NCI-H2107 (cell line): ENCODE measurements at regions not wholly inside any gene's neighbourhood (a gene's known extent, or its start where the extent isn't known, plus 50 kb on each side); places are given as distances from the start of the nearest gene placed in this dataset.

Experiments
- DNase-seq: peaks from one replicate; lab custom pipeline; 2025; lab: John Stamatoyannopoulos, UW

- DNase-seq = no peak
These were observed 241.0 kb upstream of the POU3F1 start for GRCh38 chr1:38287547-38287946.

DNA sequence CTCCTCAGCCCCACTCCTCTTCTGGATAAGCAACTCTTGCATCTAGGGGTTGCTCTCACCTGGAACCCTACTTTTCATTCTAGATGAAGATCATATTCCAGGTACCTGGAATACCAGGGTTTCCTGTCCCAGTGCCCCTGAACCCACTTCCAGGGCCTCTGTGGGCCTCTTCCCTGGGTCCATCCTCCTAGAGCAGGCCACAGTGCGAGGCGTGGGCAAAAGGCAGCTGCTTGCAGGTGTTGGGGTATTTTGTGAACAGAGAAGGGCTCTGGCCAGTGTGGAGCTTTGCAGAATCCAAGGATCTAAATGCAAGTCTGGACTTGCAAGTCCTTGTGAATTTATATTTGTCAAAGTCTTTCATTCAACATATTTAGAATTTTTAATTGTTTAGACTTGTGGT lies 240.4 kb upstream of the POU3F1 start:
- DNase-seq = no peak

- DNase-seq = no peak
These were observed 239.4 kb upstream of the POU3F1 start for GRCh38 chr1:38285807-38286530.

DNA sequence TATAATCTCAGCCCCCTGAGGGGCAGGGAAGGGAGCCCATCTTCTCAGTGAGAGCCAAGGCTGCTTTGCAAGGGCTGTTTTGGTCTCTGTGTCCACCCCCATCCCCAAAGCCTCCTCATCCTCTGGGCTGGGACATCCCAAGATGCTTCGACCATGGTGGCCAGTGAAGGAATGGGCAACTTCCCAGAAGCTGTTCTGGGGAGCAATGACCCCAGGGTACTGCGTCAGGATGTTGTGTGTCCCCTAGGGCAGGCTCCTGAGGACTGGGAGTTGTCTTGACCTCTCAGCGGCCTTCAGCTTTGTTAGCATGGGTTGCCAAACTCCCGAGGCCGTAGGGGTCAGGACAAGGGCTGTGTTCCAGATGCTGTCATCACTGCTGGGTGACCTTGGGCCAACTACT lies 238.4 kb upstream of the POU3F1 start:
- no peak for DNase-seq

- DNase-seq = no peak
These were observed 237.3 kb upstream of the POU3F1 start for GRCh38 chr1:38283696-38284470.

GRCh38 chr1:38279148-38279547 lies 232.6 kb upstream of the POU3F1 start:
- no peak for DNase-seq

DNA sequence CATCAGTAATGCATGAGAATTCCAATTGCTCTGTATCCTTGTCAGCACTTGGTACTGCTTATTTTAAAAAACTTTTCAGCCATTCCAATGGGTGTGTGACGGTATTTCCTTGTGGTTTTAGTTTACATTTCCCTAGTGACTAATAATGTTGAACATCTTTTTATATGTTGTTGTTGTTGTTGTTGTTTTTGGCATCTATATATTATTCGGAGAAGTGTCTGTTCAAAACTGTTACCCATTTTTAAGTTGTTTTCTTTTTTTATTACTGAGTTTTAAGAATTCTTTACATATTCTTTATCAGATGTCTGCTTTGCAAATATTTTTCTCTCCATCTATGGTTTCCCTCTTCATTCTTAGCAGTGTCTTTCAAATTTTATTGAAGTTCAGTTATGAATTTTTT lies 231.1 kb upstream of the POU3F1 start:
- no peak for DNase-seq

DNA sequence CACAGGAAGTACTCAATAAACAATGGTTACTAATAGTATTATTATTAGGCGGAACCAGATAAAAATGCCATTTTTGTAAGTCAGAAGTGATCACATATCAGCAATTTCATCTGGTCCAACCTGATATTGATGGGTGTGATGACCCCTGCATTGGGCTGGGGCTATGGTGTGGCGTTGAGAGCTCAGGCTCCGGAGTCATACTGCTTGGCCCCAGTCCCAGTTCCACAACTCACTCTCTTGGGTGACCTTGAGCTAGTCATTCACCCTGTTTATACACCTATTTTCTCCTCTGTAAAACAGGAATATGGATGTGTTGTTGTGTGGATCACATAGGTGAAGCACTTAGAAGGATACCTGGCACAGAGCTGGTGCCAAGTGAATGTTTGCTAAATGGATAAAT lies 229.4 kb upstream of the POU3F1 start:
- DNase-seq = no peak

DNA sequence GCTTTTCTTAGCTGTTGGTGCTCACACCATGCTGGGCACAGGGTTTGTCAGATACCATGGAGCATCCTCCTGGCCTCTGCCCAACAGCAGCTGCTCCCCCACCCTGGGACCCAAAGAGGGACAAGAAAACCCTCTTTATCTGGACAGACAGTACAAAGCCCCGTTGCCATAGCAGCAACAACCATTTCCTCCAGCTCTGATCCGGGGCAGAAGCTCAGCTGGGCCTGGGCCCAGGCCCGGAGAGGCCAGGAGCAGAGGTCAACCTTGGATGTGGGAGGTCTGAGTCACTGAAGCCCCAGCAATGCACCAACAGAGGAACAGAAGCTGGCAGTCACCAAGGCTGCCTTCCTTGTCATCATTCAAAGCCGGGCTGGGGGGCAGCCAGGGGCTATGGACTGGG lies 228.4 kb upstream of the POU3F1 start:
- no peak for DNase-seq

DNA sequence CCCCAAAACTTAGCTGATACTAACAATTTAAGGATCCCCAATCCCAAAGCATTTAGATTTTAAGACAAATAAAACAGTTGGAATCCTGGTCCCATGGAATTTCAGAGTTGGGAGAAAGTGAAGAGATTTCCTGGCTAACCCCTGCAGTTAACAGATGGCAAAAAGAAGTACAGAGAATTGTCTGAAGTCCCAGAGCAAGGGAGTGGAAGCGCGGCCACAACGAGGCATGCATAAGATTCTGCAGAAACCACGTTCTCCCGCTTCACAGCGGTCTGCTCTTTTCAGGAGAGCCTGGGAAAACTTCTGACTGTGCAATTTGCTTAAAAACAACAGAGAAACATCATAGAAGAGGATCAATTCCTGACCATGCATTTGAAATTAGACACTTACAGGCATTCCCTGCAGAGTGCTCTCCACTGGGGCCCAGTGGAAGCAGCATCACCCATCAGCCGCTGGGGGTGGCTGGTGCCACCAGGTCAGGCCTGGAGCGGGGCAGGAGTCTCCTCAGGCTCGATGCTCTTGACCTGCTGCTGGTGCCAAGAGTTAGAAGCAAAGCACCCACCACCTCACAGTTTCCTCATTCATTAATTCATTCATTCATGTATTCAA lies 226.7 kb upstream of the POU3F1 start:
- DNase-seq = no peak

- DNase-seq = no peak
These were observed 225.9 kb upstream of the POU3F1 start for GRCh38 chr1:38272515-38272914.

DNA sequence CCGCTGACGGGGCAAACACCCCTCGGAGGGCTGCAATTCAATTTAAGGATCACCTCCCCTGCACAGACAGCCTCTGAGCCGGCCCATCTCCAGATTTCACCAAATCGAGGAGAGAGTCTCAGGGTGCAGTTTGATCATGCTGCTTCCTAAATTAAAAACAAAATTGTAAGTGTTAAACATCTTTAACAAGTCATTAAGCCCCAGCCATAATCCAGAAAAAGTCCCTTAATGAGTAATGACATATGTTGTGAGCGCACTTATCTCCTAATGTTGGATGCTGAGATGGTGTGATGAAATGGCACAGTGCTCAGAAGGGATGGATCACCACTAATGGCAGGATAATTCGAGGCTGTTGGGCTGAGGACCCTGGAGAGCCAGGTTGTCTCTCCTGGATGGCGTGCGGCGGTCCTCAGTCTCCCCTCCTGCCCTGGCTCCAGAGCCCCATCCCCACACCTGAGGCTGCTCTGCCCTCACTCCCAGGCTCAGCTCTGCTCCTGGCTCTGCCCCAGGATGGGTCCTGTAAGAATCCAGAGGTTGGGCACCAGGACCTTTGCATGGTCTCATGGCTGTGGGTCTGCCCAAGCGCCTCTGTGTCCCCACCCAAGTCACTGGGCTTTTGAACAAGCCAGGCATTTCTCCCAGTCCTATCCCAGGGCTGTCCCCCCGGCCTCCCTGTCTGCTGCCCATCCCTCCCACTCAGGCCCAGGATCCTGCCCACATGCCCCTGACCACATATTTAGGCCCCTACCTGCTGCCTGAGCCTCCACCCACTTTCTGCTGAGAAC lies 224.4 kb upstream of the POU3F1 start:
- DNase-seq = no peak

GRCh38 chr1:38269923-38270848 lies 223.6 kb upstream of the POU3F1 start:
- DNase-seq = no peak

DNA sequence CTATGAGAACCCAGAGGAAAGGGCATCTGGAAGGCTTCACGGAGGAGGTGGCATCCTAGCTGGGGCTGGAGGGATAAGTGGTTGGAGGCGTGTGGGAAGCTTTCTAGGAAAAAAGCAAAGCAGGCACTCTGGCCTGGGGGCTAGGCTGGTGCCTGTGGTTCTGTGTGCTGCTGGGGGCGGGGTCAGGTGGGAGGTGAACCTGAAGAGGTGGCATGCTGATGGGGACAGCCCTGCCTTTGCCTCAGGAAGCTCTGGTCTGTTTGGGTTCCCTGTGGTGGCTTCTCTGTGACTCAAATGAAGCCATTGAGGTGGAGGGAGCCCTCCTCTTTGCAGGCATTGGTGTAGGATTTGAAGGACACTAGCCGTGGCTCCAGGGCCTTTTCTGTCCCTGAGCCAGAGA lies 221.6 kb upstream of the POU3F1 start:
- no peak for DNase-seq

DNA sequence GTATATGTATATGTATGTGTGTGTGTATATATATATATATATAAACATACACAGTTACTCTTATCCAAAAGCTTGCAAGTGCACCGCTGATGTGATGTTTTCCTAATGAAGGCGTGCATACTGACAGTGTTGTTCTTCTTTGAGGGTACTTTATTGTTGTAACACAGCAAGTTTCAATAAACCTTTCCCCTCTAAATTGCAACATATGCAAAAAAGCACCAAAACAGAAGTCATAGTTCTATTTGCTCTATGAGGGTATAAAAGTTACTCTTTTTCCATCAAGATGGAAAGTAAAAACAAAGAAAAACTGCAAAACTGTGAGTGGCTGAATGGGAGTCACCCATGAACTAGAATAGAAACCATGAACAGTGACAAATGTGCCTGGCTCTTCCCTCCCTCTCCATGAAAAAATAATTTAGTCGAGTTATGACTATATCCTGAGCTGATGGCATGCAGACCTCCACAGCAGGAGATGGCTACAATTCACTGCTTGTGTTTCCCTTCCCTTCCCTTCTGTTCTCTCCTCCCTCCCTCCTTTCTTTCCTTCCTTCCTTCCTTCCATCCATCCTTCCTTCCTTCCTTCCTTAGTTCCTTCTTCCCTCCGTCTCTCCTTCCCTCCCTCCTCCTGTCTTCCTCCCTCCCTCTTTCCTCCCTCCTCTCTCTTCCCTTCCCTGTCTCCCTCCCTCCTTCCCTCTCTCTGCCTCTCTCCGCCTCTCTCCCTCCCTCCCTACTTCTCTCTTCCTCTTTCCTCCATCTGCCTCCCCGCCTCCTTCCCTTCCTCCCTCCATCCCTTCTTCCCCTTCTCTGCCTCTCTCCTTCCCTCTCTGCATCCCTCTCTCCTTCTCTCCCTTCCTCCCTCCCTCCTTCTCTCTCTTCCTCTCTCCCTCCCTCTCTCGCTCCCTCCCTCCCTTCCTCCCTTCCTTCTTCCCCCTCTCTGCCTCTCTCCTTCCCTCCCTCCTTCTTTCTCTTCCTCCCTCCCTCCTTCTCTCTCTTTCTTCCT lies 220.7 kb upstream of the POU3F1 start:
- no peak for DNase-seq

DNA sequence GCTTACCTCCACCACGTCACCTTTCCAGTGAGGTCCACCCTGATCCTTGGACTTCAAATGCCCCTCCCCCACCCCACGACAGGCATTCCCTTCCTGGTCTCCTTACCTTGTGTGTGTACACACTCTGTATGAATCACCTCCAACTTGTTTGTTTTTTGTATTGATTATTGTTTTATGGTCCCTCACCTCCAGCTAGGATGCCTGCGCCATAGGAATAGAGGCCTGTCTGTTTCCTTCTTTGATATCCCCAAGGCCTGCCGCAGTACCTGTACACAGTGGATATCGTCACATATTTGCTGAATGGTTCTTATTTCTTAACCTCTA lies 219.6 kb upstream of the POU3F1 start:
- no peak for DNase-seq

- DNase-seq = no peak
These were observed 219.0 kb upstream of the POU3F1 start for GRCh38 chr1:38265293-38266196.

GRCh38 chr1:38263438-38263837 lies 216.8 kb upstream of the POU3F1 start:
- no peak for DNase-seq

- DNase-seq = no peak
These were observed 215.0 kb upstream of the POU3F1 start for GRCh38 chr1:38261574-38261973.
